Suprapubic skin (tissue), 4 donors: ENCODE measurements at regions not wholly inside any gene's neighbourhood (a gene's known extent, or its start where the extent isn't known, plus 50 kb on each side); places are given as distances from the start of the nearest gene placed in this dataset.

Experiments
- CTCF ChIP-seq, 2 donors: fragments of 200-600 bp in 1 of 2; fragments of 450-650 bp in 1 of 2; sonication (generic) in 1 of 2; IDR thresholded peaks; one replicate each; pipeline ENCODE4 v1.5.1; 2016 to 2019; ENCODE audit warnings: antibody characterized with exemption in 2 of 2, mild to moderate bottlenecking in 1 of 2, moderate library complexity in 1 of 2
- POLR2A ChIP-seq, 2 donors: fragments of 450-650 bp; IDR thresholded peaks; one replicate each; pipeline ENCODE4 v1.6.1; 2017; ENCODE audit warnings: antibody characterized with exemption in 2 of 2, mild to moderate bottlenecking in 2 of 2, moderate library complexity in 2 of 2
- POLR2AphosphoS5 ChIP-seq, 3 donors: sonication (generic); formaldehyde crosslinking; IDR thresholded peaks; one replicate each; pipeline ENCODE4 v1.6.1; 2017; ENCODE audit warnings: antibody characterized with exemption in 3 of 3

GRCh38 chrX:1877780-1878179 lies 262.9 kb downstream of the ASMT start:
- TF ChIP-seq POLR2AphosphoS5 (IDR thresholded peaks at IDR 0.05), result no peak
- TF ChIP-seq POLR2A (IDR thresholded peaks at IDR 0.05), result no peak
- no peak for TF ChIP-seq CTCF (IDR thresholded peaks at IDR 0.05)
